K562 (cell line): ENCODE measurements at regions not wholly inside any gene's neighbourhood (a gene's known extent, or its start where the extent isn't known, plus 50 kb on each side); places are given as distances from the start of the nearest gene placed in this dataset.

Experiments used
- CBX8 ChIP-seq: fragments of 200-600 bp; sonication (generic); IDR thresholded peaks from 2 replicates; pipeline ENCODE4 v1.6.1; 2012; ENCODE audit warnings: borderline replicate concordance, mixed run types, low read depth, mild to moderate bottlenecking, moderate library complexity, mixed read lengths, low read length, control low read depth, inconsistent platforms; ENCODE audit not compliant: poor library complexity, severe bottlenecking; ENCODE audit errors: extremely low read depth
- FOXK2 ChIP-seq, 2 experiments: fragments of 450-650 bp; IDR thresholded peaks in 1 of 2; conservative IDR thresholded peaks in 1 of 2; 2 replicates each; pipeline ENCODE4 v1.6.1; 2016; ENCODE audit warnings: low read depth in 2 of 2, mild to moderate bottlenecking in 1 of 2
- HMG20B ChIP-seq: fragments of 250-450 bp; sonication (Bioruptor Pico); IDR thresholded peaks from 2 replicates; pipeline ENCODE4 v1.5.0; 2021; ENCODE audit warnings: mild to moderate bottlenecking
- IRF2 ChIP-seq: sonication (generic); formaldehyde crosslinking; IDR thresholded peaks from 2 replicates; pipeline ENCODE4 v1.8.1; 2022; ENCODE audit warnings: mild to moderate bottlenecking, missing genetic modification reagents
- JUN ChIP-seq, 2 experiments: sonication (generic) in 1 of 2; formaldehyde crosslinking in 1 of 2; IDR thresholded peaks; 2 replicates each; pipeline versions ENCODE4 v1.6.1 to v1.8.0; 2012 to 2022; ENCODE audit warnings: borderline replicate concordance in 2 of 2, mild to moderate bottlenecking in 2 of 2, improper control_type of control experiment in 1 of 2, low read depth in 1 of 2, low read length in 1 of 2, missing genetic modification reagents in 1 of 2
- TF ChIP-seq, protein P1 (sequence below): fragments of 250-450 bp; sonication (Bioruptor Pico); IDR thresholded peaks from 2 replicates; pipeline ENCODE4 v1.8.0; 2021; ENCODE audit warnings: mild to moderate bottlenecking, moderate library complexity

DNA sequence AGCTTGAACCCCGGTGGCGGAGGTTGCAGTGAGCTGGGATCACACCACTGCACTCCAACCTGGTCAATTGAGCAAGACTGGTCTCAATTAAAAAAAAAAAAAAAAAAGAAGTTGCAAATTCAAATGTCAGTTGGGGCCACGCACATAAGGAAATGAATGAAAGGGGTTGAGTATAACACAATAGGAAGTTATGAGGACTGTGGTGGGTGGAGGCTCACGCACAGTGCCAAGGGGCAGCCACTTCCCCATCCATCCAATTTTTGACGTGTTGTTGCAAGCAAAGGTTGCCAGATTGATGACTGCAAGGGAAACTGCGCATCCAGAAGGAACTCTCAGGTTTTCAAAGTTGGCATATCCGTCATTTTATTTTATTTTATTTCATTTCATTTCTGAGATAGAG, 532.2 kb downstream of the NTRK3 start:
- TF ChIP-seq JUN (IDR thresholded peaks at IDR 0.05; ENCODE audit: borderline replicate concordance, low read depth, low read length) (no peak), JUN (CRISPR knock-in tag; IDR thresholded peaks at IDR 0.05; ENCODE audit: borderline replicate concordance) (no peak), HMG20B (CRISPR knock-in tag) (no peak), CBX8 (no peak), IRF2 (CRISPR knock-in tag) (no peak), FOXK2 (conservative IDR thresholded peaks at IDR 0.05 in 1 of 2, IDR thresholded peaks at IDR 0.05 in 1 of 2; ENCODE audit: low read depth in 2 of 2) (no peak)
- TF ChIP-seq, protein P1, sequence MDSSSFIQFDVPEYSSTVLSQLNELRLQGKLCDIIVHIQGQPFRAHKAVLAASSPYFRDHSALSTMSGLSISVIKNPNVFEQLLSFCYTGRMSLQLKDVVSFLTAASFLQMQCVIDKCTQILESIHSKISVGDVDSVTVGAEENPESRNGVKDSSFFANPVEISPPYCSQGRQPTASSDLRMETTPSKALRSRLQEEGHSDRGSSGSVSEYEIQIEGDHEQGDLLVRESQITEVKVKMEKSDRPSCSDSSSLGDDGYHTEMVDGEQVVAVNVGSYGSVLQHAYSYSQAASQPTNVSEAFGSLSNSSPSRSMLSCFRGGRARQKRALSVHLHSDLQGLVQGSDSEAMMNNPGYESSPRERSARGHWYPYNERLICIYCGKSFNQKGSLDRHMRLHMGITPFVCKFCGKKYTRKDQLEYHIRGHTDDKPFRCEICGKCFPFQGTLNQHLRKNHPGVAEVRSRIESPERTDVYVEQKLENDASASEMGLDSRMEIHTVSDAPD (CRISPR knock-in tag), result no peak
